PC-3 (cell line): ENCODE measurements at regions not wholly inside any gene's neighbourhood (a gene's known extent, or its start where the extent isn't known, plus 50 kb on each side); places are given as distances from the start of the nearest gene placed in this dataset.

Source experiments
- ATAC-seq: fragments of 200-7000 bp; cut with Tn5 transposase; 2 replicates; pipeline ENCODE4 v1.9.1; 2020; ENCODE audit warnings: mild to moderate bottlenecking, moderate library complexity
- BruUV-seq: library from RNA; stranded (reverse); fragments of 400-500 nt; replicated peaks from 2 replicates; lab custom pipeline; 2021; lab: Mats Ljungman, UMichigan
- CTCF ChIA-PET: fragments of 300-600 bp; sonication (Branson Sonifier 250); formaldehyde crosslinking; loops from one replicate; lab custom pipeline; 2022; ENCODE audit warnings: antibody characterized with exemption; lab: Charles Lee
- POLR2A ChIA-PET: fragments of 300-600 bp; sonication (Branson Sonifier 250); formaldehyde crosslinking; loops from one replicate; lab custom pipeline; 2022; ENCODE audit warnings: antibody characterized with exemption; ENCODE audit not compliant: unreplicated experiment; lab: Charles Lee
- DNase-seq: peaks from one replicate; pipeline ENCODE4 v3.0.0-alpha.2; 2015
- H2AFZ ChIP-seq: fragments of 300-600 bp; sonication (generic); 2 replicates; pipeline ENCODE4 v1.6.0; 2016; ENCODE audit warnings: antibody characterized with exemption, low read length
- H3F3A ChIP-seq: fragments of 300-600 bp; sonication (generic); one replicate; pipeline ENCODE4 v1.6.0; 2017; ENCODE audit warnings: antibody characterized with exemption, low read length, control low read depth, mild to moderate bottlenecking; ENCODE audit not compliant: unreplicated experiment
- H3K27ac ChIP-seq: fragments of 300-600 bp; sonication (generic); 2 replicates; pipeline ENCODE4 v1.5.1; 2016; ENCODE audit warnings: mild to moderate bottlenecking, low read length
- H3K27me3 ChIP-seq: fragments of 300-600 bp; sonication (generic); 2 replicates; pipeline ENCODE4 v1.6.1; 2016; ENCODE audit warnings: low read length, mixed read lengths
- H3K36me3 ChIP-seq: fragments of 300-600 bp; sonication (generic); 2 replicates; pipeline ENCODE4 v1.6.1; 2016; ENCODE audit warnings: low read depth, mixed run types, low read length, mixed read lengths
- H3K4me1 ChIP-seq: fragments of 300-600 bp; sonication (generic); 2 replicates; pipeline ENCODE4 v1.5.1; 2016; ENCODE audit warnings: low read length; ENCODE audit not compliant: insufficient read depth
- H3K4me2 ChIP-seq: fragments of 300-600 bp; sonication (generic); 2 replicates; pipeline ENCODE4 v1.6.0; 2016; ENCODE audit warnings: low read length
- H3K4me3 ChIP-seq: fragments of 300-600 bp; sonication (generic); 2 replicates; pipeline ENCODE4 v1.5.1; 2016; ENCODE audit warnings: mild to moderate bottlenecking, low read length, mixed read lengths
- H3K79me2 ChIP-seq: fragments of 300-600 bp; sonication (generic); 2 replicates; pipeline ENCODE4 v1.6.1; 2017; ENCODE audit warnings: low read length, mixed read lengths
- H3K9ac ChIP-seq: fragments of 300-600 bp; sonication (generic); 2 replicates; pipeline ENCODE4 v1.6.0; 2016; ENCODE audit warnings: mild to moderate bottlenecking, low read length
- H3K9me2 ChIP-seq: fragments of 300-600 bp; sonication (generic); replicated peaks from 2 replicates; pipeline ENCODE4 v1.6.1; 2016; ENCODE audit warnings: mixed run types, low read length, mixed read lengths
- H3K9me3 ChIP-seq: fragments of 300-600 bp; sonication (generic); 2 replicates; pipeline ENCODE4 v1.6.1; 2016; ENCODE audit warnings: low read length, mixed read lengths
- H4K20me1 ChIP-seq: fragments of 300-600 bp; sonication (generic); 2 replicates; pipeline ENCODE4 v1.6.1; 2016; ENCODE audit warnings: low read length, mixed read lengths
- CTCF ChIP-seq: fragments of 300-600 bp; sonication (generic); conservative IDR thresholded peaks from 2 replicates; pipeline ENCODE4 v1.5.1; 2017; ENCODE audit warnings: antibody characterized with exemption, low read depth, mild to moderate bottlenecking, low read length
- EZH2 ChIP-seq: fragments of 300-600 bp; sonication (generic); IDR thresholded peaks from one replicate; pipeline ENCODE4 v1.6.1; 2017; ENCODE audit warnings: antibody characterized with exemption, mild to moderate bottlenecking, low read length; ENCODE audit not compliant: unreplicated experiment
- EZH2phosphoT487 ChIP-seq: fragments of 300-600 bp; sonication (generic); IDR thresholded peaks from 2 replicates; pipeline ENCODE4 v1.6.1; 2018; ENCODE audit warnings: mild to moderate bottlenecking, antibody characterized with exemption, low read length, borderline replicate concordance
- intact Hi-C: fragments of 100-400 bp; cut with micrococcal nuclease; formaldehyde crosslinking; loops from 2 replicates; pipeline ENCODE4 v1.9.0; 2023

GRCh38 chr18:22324191-22325131 is 93.3 kb downstream of the CTAGE1 start:
- no peak overlapping the region for H3K4me2 ChIP-seq
- H3K36me3 ChIP-seq = no peaks in the 10 kb centered on the region
- BruUV-seq = no TSS peak
- ChIA-PET CTCF (no interaction called here), POLR2A (no interaction called here)
- H3K27ac ChIP-seq = no peak overlapping the region
- intact Hi-C loops = no loop called here
- ATAC-seq = peak; percentile 40
- H2AFZ ChIP-seq = 0 out of 2 replicates have a peak overlapping the region, but pooled peaks have one; percentile 48
- no peaks in the 10 kb centered on the region for H3K9me2 ChIP-seq
- no peak overlapping the region for H3K9ac ChIP-seq
- no peaks in the 10 kb centered on the region for H4K20me1 ChIP-seq
- DNase-seq = no peak
- TF ChIP-seq CTCF (peak; percentile 22; the same call in 1 of the 2 replicates), EZH2 (no peak)
- H3F3A ChIP-seq = no peaks in the 10 kb centered on the region
- H3K27me3 ChIP-seq = no peaks in the 10 kb centered on the region
- no peaks in the 10 kb centered on the region for H3K9me3 ChIP-seq
- H3K79me2 ChIP-seq = no peaks in the 10 kb centered on the region
- no peaks in the 10 kb centered on the region for H3K4me1 ChIP-seq
- H3K4me3 ChIP-seq = no peak overlapping the region

- H3K4me2 ChIP-seq = no peak overlapping the region
- H3K27me3 ChIP-seq = no peaks in the 10 kb centered on the region
- H3K36me3 ChIP-seq = no peaks in the 10 kb centered on the region
- no peak overlapping the region for H2AFZ ChIP-seq
- intact Hi-C loops = no loop called here
- no peak overlapping the region for H3K27ac ChIP-seq
- ATAC-seq = no peak
- no peak overlapping the region for H3K9ac ChIP-seq
- no peaks in the 10 kb centered on the region for H3K9me2 ChIP-seq
- no peak overlapping the region for H3K4me3 ChIP-seq
- H4K20me1 ChIP-seq = no peaks in the 10 kb centered on the region
- no peaks in the 10 kb centered on the region for H3K4me1 ChIP-seq
- no peaks in the 10 kb centered on the region for H3F3A ChIP-seq
- POLR2A ChIA-PET = no interaction called here
- H3K79me2 ChIP-seq = no peaks in the 10 kb centered on the region
- CTCF ChIA-PET = no interaction called here
- H3K9me3 ChIP-seq = no peaks in the 10 kb centered on the region
- DNase-seq = no peak
- BruUV-seq = no TSS peak
- no peak for TF ChIP-seq EZH2phosphoT487
- TF ChIP-seq CTCF = no peak
- no peak for TF ChIP-seq EZH2
Observed at GRCh38 chr18:22322243-22322691, 95.4 kb downstream of the CTAGE1 start.

- Histone ChIP-seq H3K4me1 (no peaks in the 10 kb centered on the region), H3K36me3 (no peaks in the 10 kb centered on the region), H2AFZ (no peak overlapping the region), H4K20me1 (no peaks in the 10 kb centered on the region), H3K9ac (no peak overlapping the region), H3K4me3 (no peak overlapping the region), H3K9me2 (no peaks in the 10 kb centered on the region), H3K9me3 (no peaks in the 10 kb centered on the region), H3K27me3 (no peaks in the 10 kb centered on the region), H3K27ac (no peak overlapping the region), H3F3A (no peaks in the 10 kb centered on the region), H3K79me2 (no peaks in the 10 kb centered on the region), H3K4me2 (no peak overlapping the region)
- BruUV-seq = no TSS peak
- ChIA-PET CTCF (no interaction called here), POLR2A (interaction anchor here (0.6 kb wide), 1 partner anchor 22 kb away, joined by 10 read pairs; no protein-coding TSS in a partner anchor)
- intact Hi-C loops = no loop called here
- TF ChIP-seq CTCF = no peak
- TF ChIP-seq EZH2 = no peak
- TF ChIP-seq EZH2phosphoT487 = no peak
- DNase-seq (no peak), ATAC-seq (no peak)
Observed at GRCh38 chr18:22320771-22321170, 96.9 kb downstream of the CTAGE1 start.
